Activated CD8-positive, alpha-beta memory T cell treated with anti-CD3 and anti-CD28 coated beads, Interleukin-2, amount 50 U/mL, for 48 hours (primary cell): ENCODE measurements at regions not wholly inside any gene's neighbourhood (a gene's known extent, or its start where the extent isn't known, plus 50 kb on each side); places are given as distances from the start of the nearest gene placed in this dataset.
"Not testable (repeated sequence)": the region's sequence is repeated elsewhere in the genome, so short reads cannot be mapped to it uniquely, and the experiment has no call there.

ENCODE experiments used
- DNase-seq: peaks from one replicate; pipeline ENCODE4 v3.0.0-alpha.2; 2020

- no peak for DNase-seq
Observed at GRCh38 chr18:10319914-10320600, 134.4 kb upstream of the APCDD1 start.

DNA sequence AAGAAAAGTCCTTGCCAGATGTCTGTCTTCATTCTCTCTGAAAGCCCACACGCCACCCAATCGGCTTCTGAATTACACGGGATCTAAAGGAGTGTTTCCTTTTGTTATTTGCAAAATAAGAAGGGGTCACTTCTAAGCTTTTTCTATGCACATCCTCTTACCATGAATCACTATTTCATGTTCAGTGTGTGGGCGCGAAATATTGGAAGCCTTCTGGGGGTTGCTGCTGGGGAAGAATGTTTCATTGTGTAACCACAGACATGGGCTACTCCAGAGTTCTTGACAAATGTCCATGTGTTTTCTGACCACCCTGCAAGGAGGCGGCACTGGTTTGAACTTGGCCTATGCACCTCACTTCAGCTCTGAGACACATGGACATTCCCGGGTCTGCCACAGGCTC lies 133.6 kb upstream of the APCDD1 start:
- DNase-seq = no peak

- DNase-seq = no peak
Observed at GRCh38 chr18:10321576-10321975, 132.9 kb upstream of the APCDD1 start.

- no peak for DNase-seq
Observed at GRCh38 chr18:10322004-10322403, 132.4 kb upstream of the APCDD1 start.

GRCh38 chr18:10322435-10322834 lies 132.0 kb upstream of the APCDD1 start:
- DNase-seq = no peak

DNA sequence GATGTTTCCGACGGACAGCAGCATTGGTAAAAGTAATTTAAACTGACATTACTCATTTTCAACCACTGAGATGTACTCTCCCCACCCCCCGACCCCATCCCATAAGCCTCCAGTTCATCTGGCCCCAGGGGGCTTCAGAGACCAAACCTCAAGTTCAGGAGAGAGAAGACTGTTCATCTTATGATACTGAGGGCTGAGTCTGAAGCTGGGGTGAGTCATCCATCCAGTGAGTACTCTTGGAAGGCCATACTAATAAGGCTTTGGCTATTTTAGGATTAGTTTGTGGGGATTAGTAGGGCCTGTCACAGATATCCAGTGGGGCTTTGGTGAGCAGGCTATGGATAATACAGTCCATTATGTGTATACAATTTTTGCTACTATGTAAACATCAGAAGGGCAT lies 125.3 kb upstream of the APCDD1 start:
- no peak for DNase-seq

- no peak for DNase-seq
Observed at GRCh38 chr18:10330428-10330827, 124.0 kb upstream of the APCDD1 start.

DNA sequence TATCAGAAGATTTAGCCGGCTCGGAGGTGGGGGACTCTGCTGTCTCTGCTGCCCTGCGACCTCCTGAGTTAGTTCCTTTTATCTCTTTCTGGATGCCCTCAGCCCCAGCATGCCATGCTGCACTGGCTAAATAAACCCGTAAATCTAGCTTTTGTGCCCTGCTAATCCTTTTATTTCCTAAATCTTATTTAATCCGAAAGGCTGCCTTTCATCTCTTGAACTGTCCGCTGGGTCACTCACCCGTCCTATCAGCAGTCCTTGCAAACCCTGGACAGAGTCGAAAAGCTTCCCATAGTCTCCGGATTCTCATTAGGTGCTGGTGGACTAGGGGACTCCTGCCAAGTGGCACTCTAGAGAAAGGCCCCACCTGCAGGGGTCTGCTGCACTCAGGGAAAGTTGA lies 122.0 kb upstream of the APCDD1 start:
- DNase-seq = no peak

DNA sequence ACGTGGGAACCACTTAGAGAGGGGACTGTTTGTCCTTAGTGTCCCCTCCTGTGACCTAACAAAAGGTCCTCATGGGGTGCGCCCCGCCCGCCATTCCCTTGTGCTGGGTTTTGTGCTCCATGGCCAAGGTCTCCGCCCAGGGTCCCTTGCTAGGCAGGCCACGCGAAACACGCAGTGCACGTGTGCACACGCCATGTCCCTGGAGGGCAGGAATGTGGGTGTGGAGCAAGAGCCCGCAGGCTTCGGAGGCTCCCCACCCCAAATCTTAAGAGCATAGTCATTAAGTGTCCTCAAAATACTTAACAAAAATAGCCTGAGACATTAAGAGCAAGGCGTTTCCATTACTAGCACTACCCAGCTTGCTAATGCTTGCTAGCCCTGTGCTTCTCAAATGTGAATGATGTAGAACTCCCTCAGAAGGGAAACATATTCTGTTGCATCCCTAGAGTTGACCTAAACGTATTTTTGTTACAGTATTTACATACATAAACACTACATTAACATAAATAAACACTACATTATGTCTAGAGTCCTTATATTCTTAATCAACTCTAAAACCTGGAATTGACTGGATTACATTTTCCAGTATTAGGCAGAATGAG lies 117.6 kb upstream of the APCDD1 start:
- DNase-seq = no peak

- DNase-seq = no peak
Observed at GRCh38 chr18:10340821-10341220, 113.6 kb upstream of the APCDD1 start.

DNA sequence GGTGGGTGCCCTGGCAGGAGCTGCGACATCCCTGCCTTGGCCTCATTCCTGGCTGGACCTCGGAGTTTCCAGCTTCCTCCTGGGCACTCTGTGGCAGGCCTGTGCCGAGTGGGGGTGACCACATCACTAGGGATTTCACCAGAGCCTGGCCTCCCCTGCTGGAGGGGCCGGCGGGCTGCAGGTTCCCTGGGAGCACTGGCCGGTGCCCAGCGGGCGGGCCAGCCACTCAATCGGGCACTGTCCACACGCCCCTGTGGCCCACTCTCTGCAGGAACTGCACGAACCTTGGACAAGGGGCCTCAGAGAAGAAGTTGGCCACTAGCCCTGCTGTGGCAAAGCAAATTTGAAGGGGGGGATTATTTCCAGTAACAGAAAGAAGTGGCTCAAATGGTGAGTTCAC lies 110.7 kb upstream of the APCDD1 start:
- no peak for DNase-seq

DNA sequence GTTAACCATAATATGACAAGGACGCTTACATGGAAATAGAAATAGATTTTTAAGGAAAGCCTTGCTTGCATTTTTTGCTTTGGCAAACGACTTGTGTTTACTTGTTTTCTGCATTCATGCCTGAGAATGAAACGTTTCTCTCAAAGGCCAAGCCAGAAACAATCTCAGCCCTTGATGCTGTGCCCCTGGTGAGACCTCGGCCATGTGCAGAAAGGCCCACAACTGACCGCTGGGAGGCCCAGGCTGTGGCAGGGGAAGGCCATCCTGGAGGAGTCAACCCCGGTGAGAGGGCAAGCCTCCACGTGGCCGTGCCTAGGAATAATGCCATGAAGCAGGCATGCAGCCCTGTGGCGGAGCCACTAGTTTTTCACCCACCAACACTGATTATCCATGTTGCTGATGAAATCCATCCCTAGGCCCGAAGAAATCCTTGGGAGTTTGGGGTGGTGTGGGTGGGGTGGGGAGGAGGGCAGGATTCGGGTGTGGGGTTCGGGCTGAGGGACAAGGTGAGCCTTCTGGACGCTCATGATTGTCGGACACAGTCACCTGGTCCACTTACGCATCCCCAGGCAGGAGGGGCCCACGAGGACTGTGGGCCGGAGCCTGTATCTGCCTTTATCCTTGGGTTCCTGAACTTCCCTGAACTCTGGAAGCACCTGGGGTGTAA lies 107.6 kb upstream of the APCDD1 start:
- no peak for DNase-seq

DNA sequence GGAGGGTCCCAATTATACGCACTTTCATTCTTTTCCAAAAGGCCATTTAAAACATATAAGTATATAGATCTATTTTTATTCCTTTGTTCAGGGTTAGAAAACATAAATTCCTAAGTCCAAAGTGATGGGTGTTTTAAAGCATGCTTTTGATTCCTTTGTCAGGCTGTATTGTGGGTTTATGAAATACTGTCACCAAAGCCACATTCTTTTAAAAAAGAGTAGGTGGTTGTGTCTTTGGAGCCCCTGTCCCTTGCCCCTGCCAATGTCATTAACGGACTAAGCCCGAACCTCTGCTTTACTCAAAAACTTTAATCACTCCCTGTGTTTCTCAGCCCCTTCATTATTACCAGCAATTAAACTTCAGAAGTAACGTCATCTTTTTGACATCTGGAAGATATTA lies 104.9 kb upstream of the APCDD1 start:
- DNase-seq = no peak

DNA sequence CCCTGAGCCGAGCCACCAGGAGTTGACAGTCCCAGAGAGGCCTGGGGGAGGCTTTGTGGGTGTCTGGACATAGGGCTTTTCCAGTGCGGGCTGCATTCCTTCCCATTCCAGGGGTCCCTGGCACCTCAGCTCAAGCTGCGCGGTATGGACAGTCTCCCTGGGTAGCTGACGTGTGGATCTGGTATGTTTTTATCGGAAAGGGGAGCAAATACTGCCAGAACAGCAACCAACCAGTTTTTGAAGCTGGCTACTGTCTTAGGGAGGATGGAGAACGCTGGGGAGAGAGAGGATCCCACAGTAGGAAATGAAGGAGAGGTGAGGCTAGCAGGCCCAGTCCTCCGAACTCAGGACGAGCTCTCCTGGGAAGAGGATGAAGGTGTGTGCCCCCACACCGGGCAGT lies 103.8 kb upstream of the APCDD1 start:
- no peak for DNase-seq

GRCh38 chr18:10351219-10351818 lies 103.1 kb upstream of the APCDD1 start:
- DNase-seq = no peak

- no peak for DNase-seq
Observed at GRCh38 chr18:10351858-10352257, 102.6 kb upstream of the APCDD1 start.

DNA sequence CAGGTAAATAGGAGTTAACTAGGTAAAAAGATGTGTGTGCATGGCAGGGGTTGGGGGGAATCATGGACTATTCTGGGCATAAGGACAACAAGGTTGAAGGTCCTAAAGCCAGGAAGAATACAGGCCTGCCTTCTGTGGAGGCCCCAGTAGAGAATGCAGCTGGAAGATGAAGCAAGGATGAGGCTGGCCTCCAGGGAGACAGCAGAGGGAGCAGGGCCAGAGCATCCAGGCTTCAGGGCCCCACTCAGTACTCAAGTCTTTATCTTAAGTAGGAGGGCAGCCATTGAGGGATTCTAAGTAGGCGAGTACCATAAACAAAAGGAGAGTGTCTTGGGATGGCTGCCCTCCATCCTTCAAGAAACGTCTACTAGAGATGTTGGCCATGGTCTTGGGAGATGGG lies 101.8 kb upstream of the APCDD1 start:
- no peak for DNase-seq

DNA sequence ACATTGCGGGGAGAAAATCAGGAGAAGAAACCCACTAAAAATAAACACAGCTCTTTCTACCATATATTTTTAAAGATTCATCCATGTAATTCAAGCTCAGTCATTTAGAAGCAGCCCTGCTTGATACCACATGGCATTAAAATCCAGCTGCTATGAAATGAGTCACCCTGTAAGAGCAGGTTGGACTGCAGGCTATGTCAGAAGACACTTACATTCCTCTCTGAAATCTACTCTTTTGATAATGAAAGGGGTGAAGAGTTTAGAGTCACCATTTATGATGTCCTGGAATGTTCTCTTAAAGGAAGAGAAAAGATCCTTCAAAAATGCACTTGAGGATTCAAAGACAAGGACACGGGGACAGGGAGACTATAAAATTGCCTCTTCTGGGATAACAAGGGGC lies 100.6 kb upstream of the APCDD1 start:
- DNase-seq = no peak

DNA sequence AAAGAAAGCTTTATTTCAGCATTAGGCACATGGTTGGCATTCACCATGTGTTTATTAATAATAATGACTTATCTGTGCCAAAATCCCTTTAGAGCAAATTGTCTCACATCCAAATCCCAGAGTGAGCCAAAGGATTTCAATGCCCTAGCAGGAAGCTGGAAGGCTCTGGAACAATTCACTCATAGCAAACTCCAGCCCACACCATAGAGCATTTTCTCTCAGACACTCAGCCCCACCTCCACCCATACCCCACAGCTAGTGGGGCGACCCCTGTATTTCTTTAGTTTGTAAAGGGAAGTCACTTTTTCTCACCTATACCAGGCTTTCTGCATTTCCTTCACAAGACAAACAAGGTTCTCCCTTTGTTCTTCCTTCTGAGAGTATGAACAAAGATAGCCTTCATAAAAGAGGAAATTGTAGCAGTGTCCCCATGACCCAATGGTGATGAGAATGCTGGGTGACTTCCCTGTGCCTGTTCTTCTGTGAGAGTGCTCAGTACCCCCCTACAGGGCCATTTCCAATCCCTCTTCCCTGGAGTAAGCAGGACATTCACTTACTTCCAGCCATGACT lies 100.1 kb upstream of the APCDD1 start:
- DNase-seq = no peak

GRCh38 chr18:10354890-10355289 lies 99.5 kb upstream of the APCDD1 start:
- no peak for DNase-seq

GRCh38 chr18:10356999-10357398 lies 97.4 kb upstream of the APCDD1 start:
- DNase-seq = not testable (repeated sequence)

DNA sequence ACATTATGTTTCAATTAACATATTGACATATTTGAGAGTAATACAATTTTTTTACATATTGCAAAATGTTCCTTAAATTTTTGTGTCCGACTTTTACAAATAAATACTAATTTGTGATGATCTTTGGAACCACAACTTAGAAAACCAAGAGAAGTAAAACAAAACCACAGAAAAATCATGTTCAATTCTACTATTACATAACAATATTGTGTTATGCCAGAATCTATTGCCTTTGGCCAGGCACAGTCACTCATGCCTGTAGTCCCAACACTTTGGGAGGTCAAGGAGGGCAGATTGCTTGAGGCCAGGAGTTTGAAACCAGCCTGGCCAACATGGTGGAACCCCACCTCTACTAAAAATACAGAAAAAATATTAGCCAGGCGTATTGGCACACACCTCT lies 92.8 kb upstream of the APCDD1 start:
- no peak for DNase-seq

DNA sequence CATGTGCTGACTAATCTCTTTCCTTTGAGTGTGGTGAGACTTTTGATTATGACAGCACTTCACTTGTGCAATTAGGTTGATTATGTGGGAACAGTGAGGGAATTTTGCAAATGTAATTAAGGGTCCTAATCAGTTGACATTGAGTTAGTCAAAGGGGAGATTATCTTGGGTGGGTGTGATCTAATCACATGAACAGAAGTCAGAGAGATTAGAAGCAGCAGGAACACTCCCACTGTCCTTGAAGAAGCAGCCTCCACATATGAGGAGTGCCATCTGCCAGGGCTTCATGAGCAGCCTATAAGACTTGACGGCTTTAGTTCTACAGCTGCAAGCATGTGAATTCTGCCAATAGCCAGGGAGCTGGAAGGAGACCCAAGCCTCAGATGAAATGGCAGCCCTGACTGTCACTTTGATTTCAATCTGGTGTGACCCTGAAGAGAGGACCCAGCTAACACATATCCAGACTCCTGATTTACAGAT lies 89.4 kb upstream of the APCDD1 start:
- DNase-seq = no peak

DNA sequence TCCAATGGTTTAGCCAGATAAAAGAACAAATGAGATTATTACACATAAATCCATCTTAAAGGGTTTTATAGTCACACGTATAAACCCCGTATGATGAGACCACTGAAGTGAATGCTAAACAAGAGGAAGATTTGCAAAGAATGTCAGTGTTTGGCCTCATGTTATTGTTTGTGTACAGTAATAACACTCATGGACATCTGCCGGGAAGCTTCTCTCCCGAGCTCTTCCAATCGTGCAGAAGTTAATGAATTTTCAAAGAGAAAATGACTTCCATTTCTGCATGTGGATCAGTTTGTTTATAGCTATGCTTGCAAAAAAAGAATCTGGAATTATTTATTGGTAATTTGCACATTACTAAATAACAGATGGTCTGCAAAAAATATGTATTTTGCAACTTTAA lies 88.5 kb upstream of the APCDD1 start:
- DNase-seq = no peak
